AG04450 (cell line): ENCODE measurements at regions not wholly inside any gene's neighbourhood (a gene's known extent, or its start where the extent isn't known, plus 50 kb on each side); places are given as distances from the start of the nearest gene placed in this dataset.

Experiments
- CTCF ChIA-PET: fragments of 300-600, 350-600 bp; formaldehyde crosslinking; extraction: SDS; loops from one replicate; lab custom pipeline; 2022; ENCODE audit warnings: antibody characterized with exemption, inconsistent platforms; lab: Charles Lee
- POLR2A ChIA-PET: fragments of 350-600 bp; formaldehyde crosslinking; extraction: SDS; loops from one replicate; lab custom pipeline; 2021; ENCODE audit warnings: antibody characterized with exemption, inconsistent platforms; lab: Yijun Ruan, JAX
- DNase-seq: peaks from one replicate; pipeline ENCODE4 v3.0.0-alpha.2; 2011; ENCODE audit warnings: low read depth, low spot score
- H3K27ac ChIP-seq: one replicate; pipeline ENCODE4 v1.5.1; 2012; ENCODE audit warnings: low read depth, low read length, control low read depth
- H3K27me3 ChIP-seq: one replicate; pipeline ENCODE4 v1.6.0; 2012; ENCODE audit warnings: low read length; ENCODE audit not compliant: control insufficient read depth, insufficient read depth
- H3K4me3 ChIP-seq: 2 replicates; pipeline ENCODE4 v1.5.1; 2011; ENCODE audit warnings: mild to moderate bottlenecking, low read depth, low read length, control low read depth
- H3K9me3 ChIP-seq: 2 replicates; pipeline ENCODE4 v1.5.1; 2012; ENCODE audit warnings: low read length; ENCODE audit not compliant: control insufficient read depth, insufficient read depth
- CTCF ChIP-seq: IDR thresholded peaks from 2 replicates; pipeline ENCODE4 v1.5.1; 2011; ENCODE audit warnings: low read depth, low read length, control low read depth, inconsistent platforms

- ChIA-PET POLR2A (no interaction called here), CTCF (no interaction called here)
- Histone ChIP-seq H3K27ac (no peak overlapping the region), H3K9me3 (peaks cover 47% of the 10 kb centered on the region), H3K4me3 (no peak overlapping the region), H3K27me3 (no peaks in the 10 kb centered on the region)
- no peak for DNase-seq
- TF ChIP-seq CTCF = no peak
Measured at GRCh38 chr18:78017869-78018268, 768.2 kb downstream of the GALR1 start.

GRCh38 chr18:78021196-78021595 lies 771.5 kb downstream of the GALR1 start:
- H3K9me3 ChIP-seq = peaks cover 31% of the 10 kb centered on the region
- no peak for TF ChIP-seq CTCF
- no peak for DNase-seq
- ChIA-PET POLR2A (no interaction called here), CTCF (no interaction called here)
- H3K27me3 ChIP-seq = no peaks in the 10 kb centered on the region
- H3K4me3 ChIP-seq = no peak overlapping the region
- H3K27ac ChIP-seq = no peak overlapping the region

- H3K27ac ChIP-seq = no peak overlapping the region
- DNase-seq = no peak
- TF ChIP-seq CTCF = no peak
- CTCF ChIA-PET = no interaction called here
- H3K9me3 ChIP-seq = peaks cover 41% of the 10 kb centered on the region
- no peak overlapping the region for H3K4me3 ChIP-seq
- POLR2A ChIA-PET = no interaction called here
- H3K27me3 ChIP-seq = no peaks in the 10 kb centered on the region
Measured at GRCh38 chr18:78031589-78031988, 781.9 kb downstream of the GALR1 start.

- POLR2A ChIA-PET = no interaction called here
- no peaks in the 10 kb centered on the region for H3K27me3 ChIP-seq
- H3K9me3 ChIP-seq = peaks cover 38% of the 10 kb centered on the region
- no peak overlapping the region for H3K4me3 ChIP-seq
- CTCF ChIA-PET = no interaction called here
- DNase-seq = no peak
- no peak overlapping the region for H3K27ac ChIP-seq
- TF ChIP-seq CTCF = no peak
Measured at GRCh38 chr18:78031991-78032390, 782.3 kb downstream of the GALR1 start.

- H3K9me3 ChIP-seq = peaks cover 38% of the 10 kb centered on the region
- H3K27me3 ChIP-seq = no peaks in the 10 kb centered on the region
- ChIA-PET POLR2A (no interaction called here), CTCF (no interaction called here)
- no peak for TF ChIP-seq CTCF
- no peak overlapping the region for H3K4me3 ChIP-seq
- no peak overlapping the region for H3K27ac ChIP-seq
- DNase-seq = no peak
Measured at GRCh38 chr18:78032574-78032973, 782.9 kb downstream of the GALR1 start.
